HEK293 (cell line): ENCODE measurements at regions not wholly inside any gene's neighbourhood (a gene's known extent, or its start where the extent isn't known, plus 50 kb on each side); places are given as distances from the start of the nearest gene placed in this dataset.

Experiments
- KLF7 ChIP-seq: fragments of 450-650 bp; formaldehyde crosslinking; IDR thresholded peaks from 2 replicates; pipeline ENCODE4 v1.5.1; 2016; ENCODE audit warnings: missing biosample characterization, missing genetic modification characterization, borderline replicate concordance
- MYNN ChIP-seq: fragments of 450-650 bp; formaldehyde crosslinking; IDR thresholded peaks from 2 replicates; pipeline ENCODE4 v1.5.1; 2016; ENCODE audit warnings: missing biosample characterization, missing genetic modification characterization, borderline replicate concordance
- PRDM10 ChIP-seq: fragments of 450-650 bp; formaldehyde crosslinking; IDR thresholded peaks from 2 replicates; pipeline ENCODE4 v1.5.1; 2016; ENCODE audit warnings: missing biosample characterization, missing genetic modification characterization
- RBAK ChIP-seq: fragments of 450-650 bp; formaldehyde crosslinking; IDR thresholded peaks from 2 replicates; pipeline ENCODE4 v1.5.1; 2016; ENCODE audit warnings: missing biosample characterization, missing genetic modification characterization
- SP2 ChIP-seq: fragments of 450-650 bp; formaldehyde crosslinking; IDR thresholded peaks from 2 replicates; pipeline ENCODE4 v1.5.1; 2016; ENCODE audit warnings: missing biosample characterization, missing genetic modification characterization
- ZBTB17 ChIP-seq: fragments of 450-650 bp; formaldehyde crosslinking; IDR thresholded peaks from 2 replicates; pipeline ENCODE4 v1.5.1; 2016; ENCODE audit warnings: missing biosample characterization, missing genetic modification characterization
- ZBTB7A ChIP-seq: fragments of 450-650 bp; formaldehyde crosslinking; IDR thresholded peaks from 2 replicates; pipeline ENCODE4 v1.5.1; 2016; ENCODE audit warnings: low read depth, missing biosample characterization, missing genetic modification characterization
- ZNF184 ChIP-seq: fragments of 450-650 bp; IDR thresholded peaks from 2 replicates; pipeline ENCODE4 v1.5.1; 2018; ENCODE audit warnings: missing biosample characterization, mild to moderate bottlenecking, missing genetic modification characterization
- ZNF341 ChIP-seq: fragments of 450-650 bp; formaldehyde crosslinking; IDR thresholded peaks from 2 replicates; pipeline ENCODE4; 2016; ENCODE audit warnings: low read depth, missing biosample characterization, missing genetic modification characterization
- ZNF423 ChIP-seq: fragments of 450-650 bp; formaldehyde crosslinking; IDR thresholded peaks from 2 replicates; pipeline ENCODE4 v1.5.1; 2016; ENCODE audit warnings: missing biosample characterization, missing genetic modification characterization
- ZNF664 ChIP-seq: fragments of 450-650 bp; formaldehyde crosslinking; IDR thresholded peaks from 2 replicates; pipeline ENCODE4 v1.5.1; 2016; ENCODE audit warnings: missing biosample characterization, missing genetic modification characterization
- TF ChIP-seq, protein P1 (sequence below): fragments of 450-650 bp; formaldehyde crosslinking; IDR thresholded peaks from 2 replicates; pipeline ENCODE4 v1.5.1; 2016; ENCODE audit warnings: missing biosample characterization, missing genetic modification characterization

- TF ChIP-seq, protein P1, sequence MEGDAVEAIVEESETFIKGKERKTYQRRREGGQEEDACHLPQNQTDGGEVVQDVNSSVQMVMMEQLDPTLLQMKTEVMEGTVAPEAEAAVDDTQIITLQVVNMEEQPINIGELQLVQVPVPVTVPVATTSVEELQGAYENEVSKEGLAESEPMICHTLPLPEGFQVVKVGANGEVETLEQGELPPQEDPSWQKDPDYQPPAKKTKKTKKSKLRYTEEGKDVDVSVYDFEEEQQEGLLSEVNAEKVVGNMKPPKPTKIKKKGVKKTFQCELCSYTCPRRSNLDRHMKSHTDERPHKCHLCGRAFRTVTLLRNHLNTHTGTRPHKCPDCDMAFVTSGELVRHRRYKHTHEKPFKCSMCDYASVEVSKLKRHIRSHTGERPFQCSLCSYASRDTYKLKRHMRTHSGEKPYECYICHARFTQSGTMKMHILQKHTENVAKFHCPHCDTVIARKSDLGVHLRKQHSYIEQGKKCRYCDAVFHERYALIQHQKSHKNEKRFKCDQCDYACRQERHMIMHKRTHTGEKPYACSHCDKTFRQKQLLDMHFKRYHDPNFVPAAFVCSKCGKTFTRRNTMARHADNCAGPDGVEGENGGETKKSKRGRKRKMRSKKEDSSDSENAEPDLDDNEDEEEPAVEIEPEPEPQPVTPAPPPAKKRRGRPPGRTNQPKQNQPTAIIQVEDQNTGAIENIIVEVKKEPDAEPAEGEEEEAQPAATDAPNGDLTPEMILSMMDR (tag by site-specific recombination) = no peak
- no peak for TF ChIP-seq SP2
- TF ChIP-seq ZNF423 (tag by site-specific recombination) = no peak
- TF ChIP-seq ZBTB17 (tag by site-specific recombination) = no peak
- no peak for TF ChIP-seq ZNF341
- no peak for TF ChIP-seq PRDM10
- no peak for TF ChIP-seq ZNF184 (tag by site-specific recombination)
- no peak for TF ChIP-seq MYNN
- no peak for TF ChIP-seq ZBTB7A (tag by site-specific recombination)
- no peak for TF ChIP-seq RBAK (tag by site-specific recombination)
- no peak for TF ChIP-seq ZNF664 (tag by site-specific recombination)
- no peak for TF ChIP-seq KLF7 (tag by site-specific recombination)
Measured at GRCh38 chr17:72031219-72031884, 89.5 kb upstream of the SOX9 start.
